ENCODE measurements at regions not wholly inside any gene's neighbourhood (a gene's known extent, or its start where the extent isn't known, plus 50 kb on each side); places are given as distances from the start of the nearest gene placed in this dataset.

- TF ChIP-seq POLR2A (IDR thresholded peaks at IDR 0.05; ENCODE audit: control extremely low read depth in 1 of 2, low read depth in 2 of 2, low read length in 2 of 2): no peak
- no peak for TF ChIP-seq CTCF (IDR thresholded peaks at IDR 0.05; ENCODE audit: control extremely low read depth in 1 of 3, insufficient read depth in 1 of 3, low read depth in 1 of 3, low read length in 3 of 3)
- TF ChIP-seq CHD2 (IDR thresholded peaks at IDR 0.05; ENCODE audit: low read length): no peak
- TF ChIP-seq HDAC2 (IDR thresholded peaks at IDR 0.05; ENCODE audit: borderline replicate concordance in 1 of 2, low read depth in 2 of 2, low read length in 2 of 2): no peak
- TF ChIP-seq JUND (IDR thresholded peaks at IDR 0.05; ENCODE audit: low read length): no peak
- TF ChIP-seq POLR2AphosphoS5 (IDR thresholded peaks at IDR 0.05; ENCODE audit: low read depth, low read length): no peak
- no peak for TF ChIP-seq EZH2 (IDR thresholded peaks at IDR 0.05; ENCODE audit: low read depth, low read length, severe bottlenecking)
- TF ChIP-seq SIN3A (conservative IDR thresholded peaks at IDR 0.05 in 1 of 2, IDR thresholded peaks at IDR 0.05 in 1 of 2; ENCODE audit: low read depth in 1 of 2, low read length in 2 of 2): no peak
- no peak for TF ChIP-seq EP300 (IDR thresholded peaks at IDR 0.05; ENCODE audit: borderline replicate concordance in 1 of 2, low read depth in 2 of 2, low read length in 2 of 2)
- no peak for TF ChIP-seq CREB1 (IDR thresholded peaks at IDR 0.05)
- no peak for TF ChIP-seq TCF12 (IDR thresholded peaks at IDR 0.05; ENCODE audit: low read depth, low read length)
- TF ChIP-seq RFX5 (IDR thresholded peaks at IDR 0.05; ENCODE audit: borderline replicate concordance, low read depth, low read length): no peak
- TF ChIP-seq USF2 (IDR thresholded peaks at IDR 0.05; ENCODE audit: low read length): no peak
These were observed 334.2 kb downstream of the BMP4 start for GRCh38 chr14:53622447-53622846.

Data from H1 (cell line).